NCI-H1436 (cell line): ENCODE measurements at regions not wholly inside any gene's neighbourhood (a gene's known extent, or its start where the extent isn't known, plus 50 kb on each side); places are given as distances from the start of the nearest gene placed in this dataset.
"Not testable (repeated sequence)": the region's sequence is repeated elsewhere in the genome, so short reads cannot be mapped to it uniquely, and the experiment has no call there.

Source experiments
- DNase-seq: peaks from one replicate; lab custom pipeline; 2025; lab: John Stamatoyannopoulos, UW

DNA sequence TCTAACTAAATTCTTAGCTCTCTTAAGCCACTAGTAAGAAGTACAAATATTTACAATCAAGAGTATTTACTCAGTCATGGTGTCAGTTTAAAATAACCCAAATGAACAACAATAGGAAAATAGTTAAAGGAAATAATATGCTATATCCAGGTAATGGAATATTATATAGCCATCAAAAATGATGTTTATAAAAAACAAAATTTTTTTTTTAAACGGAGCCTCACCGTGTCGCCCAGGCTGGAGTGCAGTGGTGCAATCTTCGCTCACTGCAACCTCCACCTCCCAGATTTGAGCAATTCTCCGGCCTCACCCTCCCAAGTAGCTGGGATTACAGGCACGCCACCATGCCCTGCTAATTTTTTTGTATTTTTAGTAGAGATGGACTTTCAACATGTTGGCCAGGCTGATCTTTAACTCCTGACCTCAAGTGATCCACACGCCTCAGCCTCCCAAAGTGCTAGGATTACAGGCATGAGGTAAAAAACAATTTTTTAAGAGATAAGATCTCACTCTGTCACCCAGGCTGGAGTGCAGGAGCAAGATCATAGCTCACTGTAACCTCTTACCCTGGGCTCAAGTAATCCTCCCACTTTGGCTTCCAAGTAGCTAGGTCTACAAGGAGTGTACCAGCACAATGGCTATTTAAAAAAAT, 132.5 kb downstream of the NOC3L start:
- DNase-seq = no peak

DNA sequence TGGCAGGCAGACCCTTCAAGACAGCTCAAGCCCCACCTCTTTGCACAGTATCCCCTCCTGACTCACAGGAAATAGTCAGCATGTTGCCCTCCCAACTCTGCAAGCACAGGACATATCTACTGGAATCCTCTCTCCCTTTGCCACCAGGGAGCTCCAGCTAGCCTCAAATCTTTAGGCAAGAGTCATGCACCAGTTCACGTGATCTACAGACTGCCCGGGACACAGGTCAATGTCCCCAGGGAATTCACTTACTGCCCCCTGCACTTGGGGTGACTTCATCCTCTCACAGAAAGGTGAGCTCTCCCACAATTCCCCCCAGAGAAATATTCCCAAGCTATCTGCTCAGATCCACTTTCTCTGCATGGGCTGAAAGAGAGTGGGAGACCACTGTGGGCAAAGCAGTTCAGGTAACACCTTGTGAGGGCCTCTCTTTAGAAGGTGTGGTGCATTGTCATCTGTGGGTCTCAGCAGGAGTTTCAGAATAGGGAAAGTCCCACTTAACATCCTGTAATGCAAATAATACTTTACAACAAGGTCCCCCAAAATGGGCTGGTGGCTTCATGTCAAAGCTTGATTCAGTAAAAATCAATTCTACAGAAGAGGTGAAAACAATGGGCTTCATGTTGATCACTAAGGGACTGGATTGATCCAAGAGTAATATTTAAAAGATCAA, 129.9 kb downstream of the NOC3L start:
- no peak for DNase-seq

DNA sequence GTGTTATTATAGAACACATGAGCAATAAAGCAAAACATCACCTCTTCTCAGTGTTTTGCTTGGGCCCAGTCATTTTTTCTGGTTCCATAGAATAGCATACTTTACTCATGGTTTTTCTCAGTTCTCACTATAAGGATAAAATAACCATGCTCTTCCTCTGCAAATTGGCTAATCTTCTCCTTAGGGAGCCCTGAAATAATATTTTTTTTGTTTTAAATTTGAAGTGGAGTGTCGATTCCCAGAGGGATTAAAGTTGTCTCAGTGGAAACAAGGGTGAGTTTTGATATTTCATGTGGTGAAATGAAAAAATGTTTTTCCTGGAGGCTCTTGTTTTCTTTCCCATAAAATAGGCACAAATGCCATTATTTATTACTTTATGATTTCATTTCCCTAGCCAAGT, 127.3 kb downstream of the NOC3L start:
- DNase-seq = no peak

DNA sequence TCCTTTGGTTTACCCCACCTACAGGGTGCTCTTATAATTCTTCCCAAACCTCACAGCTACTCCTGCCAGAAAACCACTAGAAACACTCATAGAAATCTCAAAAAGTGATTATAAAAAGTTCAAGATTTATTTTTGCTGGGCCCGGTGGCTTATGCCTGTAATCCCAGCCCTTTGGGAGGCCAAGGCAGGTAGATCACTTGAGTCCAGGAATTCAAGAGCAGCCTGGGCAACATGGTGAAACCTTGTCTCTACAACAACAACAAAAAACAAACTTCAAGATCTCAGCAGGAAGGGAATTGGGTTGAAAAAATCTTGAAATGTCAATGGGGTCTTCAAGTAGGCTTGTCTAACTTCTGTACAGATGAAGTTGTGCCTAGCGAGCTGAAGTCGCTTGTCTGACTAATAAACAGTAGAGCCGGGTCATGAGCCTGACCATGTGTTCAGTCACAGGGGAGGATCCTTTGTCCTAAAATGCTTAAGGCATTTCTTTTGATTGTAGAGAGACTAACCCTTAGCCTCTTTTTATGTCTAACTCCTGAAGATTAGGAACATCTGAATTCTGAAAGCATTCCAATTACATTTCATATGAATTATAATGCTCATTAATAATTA, 124.6 kb downstream of the NOC3L start:
- DNase-seq = no peak

DNA sequence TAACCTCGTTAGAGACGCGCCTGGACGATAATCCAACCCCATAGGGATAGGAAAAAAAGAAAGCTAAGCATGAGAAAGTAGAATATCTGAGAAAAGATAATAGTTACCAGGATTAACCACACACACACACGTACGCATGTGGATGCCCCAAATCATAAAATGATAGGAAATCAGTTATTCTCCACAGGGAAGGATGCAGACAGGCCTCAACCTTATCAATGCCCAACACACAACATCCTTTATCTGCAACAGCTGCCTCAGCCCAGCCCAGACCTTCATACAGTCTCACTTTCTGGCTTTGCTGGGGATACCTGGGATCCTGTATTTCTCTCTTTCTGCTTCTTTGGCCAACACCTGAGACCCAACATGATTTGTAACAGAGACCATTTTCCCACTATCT, 123.0 kb downstream of the NOC3L start:
- DNase-seq = no peak

DNA sequence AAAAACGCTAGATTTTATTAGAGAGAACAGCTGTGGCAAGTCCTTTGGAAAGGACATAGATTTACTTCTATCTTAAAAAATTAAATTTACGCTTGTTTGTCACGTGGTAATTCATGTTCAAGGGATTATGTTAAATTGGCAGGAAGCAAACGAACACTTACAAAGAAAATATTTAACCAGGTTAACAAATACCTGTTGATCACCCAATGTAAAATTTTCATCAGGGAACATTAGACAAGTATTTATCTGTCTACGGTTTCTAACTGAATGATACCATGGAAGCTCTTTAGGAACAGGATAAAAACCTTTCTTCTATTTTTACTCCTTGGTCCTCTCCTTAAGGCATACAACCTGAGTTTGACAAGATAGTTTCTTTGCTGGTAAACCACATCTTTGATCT, 122.2 kb downstream of the NOC3L start:
- DNase-seq = no peak

DNA sequence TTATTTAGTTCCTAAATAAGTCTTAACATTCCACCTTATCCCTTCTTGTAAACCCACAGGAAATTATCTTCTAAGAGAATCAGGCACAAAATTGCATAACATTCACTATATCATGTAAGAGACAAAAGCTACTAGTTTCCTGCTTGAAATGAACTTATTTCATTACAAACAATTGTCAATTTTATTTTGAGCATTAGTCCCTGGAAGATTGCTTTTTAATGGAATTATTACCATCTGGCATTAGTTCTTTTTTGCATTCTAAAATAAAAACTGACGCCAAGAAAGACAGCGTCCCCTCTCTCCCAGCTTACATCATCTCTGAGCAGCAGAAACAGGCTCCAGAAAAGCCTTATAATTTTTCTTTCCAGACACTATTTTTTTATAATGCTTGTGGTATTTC, 121.8 kb downstream of the NOC3L start:
- no peak for DNase-seq

DNA sequence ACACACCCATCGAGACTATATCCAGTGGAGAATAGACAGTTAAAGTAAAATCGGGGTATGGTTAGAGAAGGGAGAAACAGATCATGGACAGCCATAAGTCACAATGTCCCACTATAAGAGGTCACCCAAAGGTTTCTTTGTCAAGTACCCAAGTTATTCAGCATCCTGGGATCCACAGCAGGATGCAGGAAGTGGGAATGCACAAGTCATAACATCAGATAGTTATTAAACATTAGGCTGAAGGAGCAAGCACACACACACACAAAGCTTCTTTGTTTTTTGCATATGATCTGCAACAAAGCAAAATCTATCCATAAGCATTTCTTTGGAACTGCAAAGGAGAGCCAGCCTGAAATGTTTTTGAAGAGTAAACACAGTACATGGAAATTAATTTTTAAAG, 111.6 kb downstream of the NOC3L start:
- DNase-seq = no peak

DNA sequence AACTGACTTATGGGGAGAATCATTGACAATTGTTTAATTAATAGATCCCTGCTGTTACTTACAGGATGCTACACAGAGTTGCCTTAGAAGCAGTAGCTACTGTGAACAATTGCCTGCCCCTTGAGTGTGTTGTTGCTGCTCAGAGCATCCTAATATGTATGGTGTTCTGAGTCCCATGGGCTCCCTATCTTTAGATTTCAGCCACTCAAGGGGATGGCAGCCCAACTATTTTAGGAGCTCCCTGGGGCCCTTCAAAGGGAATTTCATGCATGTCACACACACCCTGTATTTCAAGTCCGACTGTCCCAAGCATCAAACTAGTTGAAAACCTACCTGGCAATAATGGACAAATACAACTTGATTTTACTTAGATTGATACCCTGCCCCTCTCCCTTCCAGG, 111.2 kb downstream of the NOC3L start:
- DNase-seq = no peak

DNA sequence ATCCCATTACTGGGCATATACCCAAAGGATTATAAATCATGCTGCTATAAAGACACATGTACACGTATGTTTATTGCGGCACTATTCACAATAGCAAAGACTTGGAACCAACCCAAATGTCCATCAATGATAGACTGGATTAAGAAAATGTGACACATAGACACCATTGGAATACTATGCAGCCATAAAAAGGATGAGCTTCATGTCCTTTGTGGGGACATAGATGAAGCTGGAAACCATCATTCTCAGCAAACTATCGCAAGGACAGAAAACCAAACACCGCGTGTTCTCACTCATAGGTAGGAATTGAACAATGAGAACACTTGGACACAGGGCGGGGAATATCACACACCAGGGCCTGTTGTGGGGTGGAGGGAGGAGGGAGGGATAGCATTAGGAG, 105.3 kb downstream of the NOC3L start:
- DNase-seq = not testable (repeated sequence)

DNA sequence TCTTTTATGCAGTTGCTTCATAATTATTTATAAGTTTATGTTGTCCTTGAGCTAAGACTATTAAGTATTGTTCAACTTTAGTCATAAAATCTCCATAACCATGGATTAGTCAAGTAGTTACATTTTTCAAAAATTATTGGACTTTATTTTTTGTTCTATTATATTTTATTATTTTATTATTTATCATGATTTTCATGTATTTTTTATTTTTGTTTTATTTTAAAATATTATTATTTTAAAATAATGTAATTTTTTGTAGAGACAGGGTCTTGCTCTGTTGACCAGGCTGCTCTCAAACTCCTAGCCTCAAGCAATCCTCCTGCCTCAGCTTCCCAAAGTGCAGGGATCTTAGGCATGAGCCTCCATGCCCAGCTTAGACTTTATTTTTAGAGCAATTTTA, 102.3 kb downstream of the NOC3L start:
- no peak for DNase-seq

DNA sequence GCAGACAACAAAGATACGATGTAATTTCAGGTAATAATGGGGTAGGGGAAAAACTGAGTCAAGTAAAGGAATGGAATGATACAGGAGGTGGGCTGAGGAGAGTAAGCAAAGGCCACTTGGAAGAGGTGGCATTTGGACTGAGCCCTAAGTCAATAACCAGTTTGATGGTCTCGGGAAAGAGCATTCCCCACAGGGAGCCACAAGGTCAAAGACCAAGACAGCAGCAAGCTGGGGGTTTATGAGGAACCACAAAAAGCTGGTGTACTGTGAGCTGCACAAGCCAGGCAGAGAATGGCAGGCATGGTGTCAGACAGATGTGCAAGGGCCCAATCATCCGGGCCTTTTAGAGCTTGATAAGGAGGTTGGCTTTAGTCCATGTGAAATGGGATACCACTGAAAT, 98.7 kb downstream of the NOC3L start:
- no peak for DNase-seq

DNA sequence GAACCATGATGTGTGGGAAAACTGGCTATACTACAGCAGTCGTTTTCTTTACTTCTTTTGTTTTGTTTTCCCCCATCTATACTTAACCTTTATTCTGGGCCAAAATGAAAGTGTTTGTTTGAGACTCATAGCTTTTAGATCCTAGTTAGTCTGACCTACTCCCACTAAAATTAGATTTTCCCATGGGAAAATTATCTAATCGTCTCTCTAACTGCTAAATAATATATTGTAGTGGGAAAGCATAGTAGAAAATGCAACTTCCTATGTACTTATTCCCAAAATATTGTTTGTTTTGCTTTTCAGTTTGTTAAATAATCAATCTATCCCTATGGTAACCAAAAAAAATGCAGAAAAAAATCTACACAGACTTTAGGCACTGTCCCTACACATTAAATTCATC, 96.6 kb downstream of the NOC3L start:
- no peak for DNase-seq

DNA sequence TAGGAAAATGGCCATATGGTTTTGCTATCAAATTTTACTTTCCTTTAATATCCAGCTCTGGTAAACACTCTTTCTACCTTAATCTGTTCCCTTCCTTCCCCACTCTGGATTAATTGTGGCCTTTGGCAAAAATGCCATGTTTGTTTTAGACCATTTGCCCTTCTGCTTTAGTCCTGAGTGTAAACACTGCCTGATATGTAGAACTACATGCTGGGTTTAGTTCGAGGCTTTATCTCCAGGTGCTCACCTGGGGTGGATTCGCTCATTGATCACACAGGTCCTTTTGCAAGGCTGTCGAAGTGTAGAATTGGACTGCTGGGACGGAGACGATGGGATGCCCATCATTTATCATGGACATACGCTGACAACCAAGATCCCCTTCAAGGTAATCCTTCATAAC, 94.1 kb downstream of the NOC3L start:
- no peak for DNase-seq

DNA sequence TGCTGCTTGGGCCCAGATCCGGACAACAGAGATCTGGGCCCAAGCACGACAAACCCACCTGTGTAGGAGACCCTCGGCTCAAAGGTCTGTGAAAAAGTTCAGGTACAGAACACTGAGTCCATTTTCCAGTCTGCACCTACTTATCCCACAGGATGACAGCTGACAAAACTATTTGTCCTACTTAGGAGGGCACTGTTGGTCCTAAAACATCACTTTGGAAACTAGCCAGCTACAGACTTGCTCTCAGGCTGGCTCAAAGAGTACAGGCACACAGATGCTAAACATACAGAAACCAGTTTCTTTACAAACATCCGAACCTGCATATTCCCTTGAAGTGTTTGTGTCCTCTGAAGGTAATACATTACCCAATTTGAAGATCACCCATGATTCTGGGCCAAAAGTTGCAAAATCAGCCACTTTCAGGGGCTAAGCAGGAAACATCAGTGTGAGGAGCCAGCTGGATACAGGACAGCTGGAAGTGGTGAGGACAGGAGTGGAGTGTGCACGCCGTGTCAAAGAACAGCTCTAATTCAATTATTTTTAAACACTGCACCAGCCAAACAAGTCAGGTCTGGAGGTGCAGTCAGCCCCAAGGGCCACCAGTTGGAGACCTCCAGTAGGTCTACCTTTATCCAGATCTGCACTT, 88.5 kb downstream of the NOC3L start:
- DNase-seq = no peak

DNA sequence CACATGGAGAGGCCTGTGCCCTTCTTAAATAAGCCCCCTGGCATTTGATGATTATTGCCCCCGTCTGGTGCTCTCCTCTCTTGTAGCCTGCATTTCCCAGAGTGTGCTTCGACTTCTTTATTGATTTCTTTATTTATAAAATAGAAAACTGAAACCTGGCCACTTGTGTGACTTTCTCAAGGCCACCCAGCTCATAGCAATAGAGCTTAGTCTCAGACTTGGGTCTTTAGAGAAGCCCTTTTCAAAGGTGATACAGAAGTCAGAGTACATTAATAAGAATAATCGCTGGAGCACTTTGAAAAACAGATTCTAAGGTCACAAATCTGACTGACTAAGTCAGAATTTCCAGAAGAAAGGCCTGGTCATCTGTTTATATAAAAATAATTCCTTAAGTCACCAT, 86.6 kb downstream of the NOC3L start:
- no peak for DNase-seq

DNA sequence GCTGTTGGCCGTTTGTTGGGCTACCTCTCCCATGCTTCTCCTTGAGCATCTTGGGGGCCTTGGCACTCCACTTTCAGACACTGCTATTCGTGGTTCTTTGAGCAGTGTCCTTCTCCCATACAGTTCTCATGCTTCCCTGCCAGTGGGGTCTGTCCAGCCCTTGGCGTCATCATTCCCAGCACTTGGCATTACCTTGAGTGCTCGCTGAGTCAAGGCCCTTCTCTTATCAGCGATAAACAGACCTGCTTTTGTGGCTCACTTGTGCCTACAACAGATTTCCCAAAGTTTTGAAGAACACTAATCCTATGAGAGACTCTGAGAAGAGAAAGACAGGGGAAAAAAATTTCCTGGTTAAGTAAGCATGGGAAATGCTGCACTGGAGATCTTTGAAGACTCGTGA, 85.3 kb downstream of the NOC3L start:
- DNase-seq = no peak

DNA sequence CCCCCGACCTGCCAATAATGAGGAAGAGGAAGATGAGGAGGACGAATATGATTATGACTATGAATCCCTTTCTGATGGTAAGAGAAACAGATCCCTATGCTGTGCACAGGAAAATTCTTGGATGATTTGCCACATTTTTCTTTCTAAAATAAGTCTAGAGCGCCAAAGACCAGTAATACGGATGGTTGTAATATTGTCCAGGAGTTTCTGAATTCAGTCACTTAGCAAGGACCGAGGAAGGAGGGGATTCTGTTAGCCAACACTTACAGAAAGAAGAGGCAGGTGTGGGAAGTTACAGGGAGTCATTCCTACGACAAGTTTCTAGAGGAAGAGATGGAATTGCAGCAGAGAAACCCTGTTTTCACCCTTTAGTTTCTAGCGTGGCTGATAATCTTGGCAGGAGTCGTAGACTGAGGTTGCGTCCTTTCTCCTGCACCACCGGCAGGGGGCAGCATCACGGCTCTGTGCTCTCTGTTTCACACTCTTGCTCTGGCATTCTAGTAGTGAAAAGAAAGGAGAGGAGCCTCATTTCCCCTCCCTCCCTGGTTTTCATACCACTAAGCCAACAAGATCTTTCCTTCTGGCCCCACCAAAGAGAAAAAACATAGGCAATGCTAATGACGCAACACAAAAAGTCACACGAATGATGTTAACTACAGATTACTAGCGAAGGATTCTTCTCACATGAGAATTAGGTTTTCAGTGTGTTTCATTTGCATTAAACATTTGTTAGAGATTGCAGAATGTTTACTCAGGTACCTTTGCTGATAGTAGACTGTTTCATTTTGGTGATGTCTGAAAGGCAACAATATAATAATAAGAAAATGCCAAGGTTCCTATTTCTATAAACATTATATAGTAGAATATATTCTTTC, 82.7 kb downstream of the NOC3L start:
- peak; percentile 26 for DNase-seq

DNA sequence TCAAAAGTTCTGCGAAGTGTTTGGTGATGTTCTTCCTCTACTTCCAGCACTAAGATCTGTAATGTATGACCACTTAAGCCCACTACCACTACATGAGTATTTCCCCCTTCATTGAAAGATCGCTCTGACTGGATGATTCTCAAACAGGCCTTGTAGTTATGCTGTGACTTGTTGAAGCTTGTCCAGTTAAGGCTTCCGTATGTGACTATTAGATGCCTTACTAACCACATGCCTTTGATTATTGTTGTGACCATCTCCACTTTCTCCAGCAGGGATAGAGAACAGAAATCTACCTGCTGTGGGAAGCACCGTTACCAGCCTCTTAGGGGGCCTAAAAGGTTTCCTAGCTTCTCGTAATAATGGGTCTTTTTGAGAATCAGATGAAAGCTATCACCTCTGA, 81.1 kb downstream of the NOC3L start:
- no peak for DNase-seq

DNA sequence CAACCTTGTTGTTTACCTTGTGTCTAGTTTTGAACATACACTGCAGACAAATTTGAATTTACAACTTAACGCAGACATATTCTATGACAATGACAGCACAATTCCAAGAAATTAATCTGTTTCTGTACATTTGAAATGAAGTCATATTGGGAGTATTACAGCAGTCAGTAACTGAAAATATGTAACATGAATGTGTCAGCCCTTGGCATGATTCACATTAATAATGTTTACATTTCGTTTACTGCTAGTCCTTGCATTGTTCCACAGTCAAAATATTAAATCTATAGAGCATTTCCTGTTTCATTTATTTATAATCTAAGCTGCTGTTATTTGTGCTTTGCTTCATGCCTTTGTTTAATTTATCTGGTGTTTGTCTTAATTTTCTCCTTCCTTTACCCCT, 80.4 kb downstream of the NOC3L start:
- DNase-seq = no peak
